Ishikawa (cell line): ENCODE measurements at regions not wholly inside any gene's neighbourhood (a gene's known extent, or its start where the extent isn't known, plus 50 kb on each side); places are given as distances from the start of the nearest gene placed in this dataset.

Source experiments
- CEBPB ChIP-seq: IDR thresholded peaks from 2 replicates; pipeline ENCODE4 v1.6.1; 2012
- CREB1 ChIP-seq: IDR thresholded peaks from 2 replicates; pipeline ENCODE4 v1.6.1; 2012; ENCODE audit warnings: low read depth
- EGR1 ChIP-seq: IDR thresholded peaks from 2 replicates; pipeline ENCODE4 v1.6.1; 2012
- EP300 ChIP-seq: IDR thresholded peaks from 2 replicates; pipeline ENCODE4 v1.6.1; 2012; ENCODE audit warnings: borderline replicate concordance
- FOXM1 ChIP-seq: IDR thresholded peaks from 2 replicates; pipeline ENCODE4 v1.6.1; 2012; ENCODE audit warnings: low read depth, borderline replicate concordance
- NFIC ChIP-seq: IDR thresholded peaks from 2 replicates; pipeline ENCODE4 v1.6.1; 2012
- RAD21 ChIP-seq: IDR thresholded peaks from 2 replicates; pipeline ENCODE4 v1.6.1; 2012; ENCODE audit warnings: low read depth
- TAF1 ChIP-seq: IDR thresholded peaks from 2 replicates; pipeline ENCODE4 v1.6.1; 2012; ENCODE audit warnings: low read depth, mild to moderate bottlenecking
- TCF12 ChIP-seq: IDR thresholded peaks from 2 replicates; pipeline ENCODE4 v1.6.1; 2012; ENCODE audit warnings: low read depth
- TEAD4 ChIP-seq: IDR thresholded peaks from 2 replicates; pipeline ENCODE4 v1.6.1; 2012
- YY1 ChIP-seq: IDR thresholded peaks from 2 replicates; pipeline ENCODE4 v1.6.1; 2012; ENCODE audit warnings: low read depth
- ZBTB7A ChIP-seq: IDR thresholded peaks from 2 replicates; pipeline ENCODE4 v1.6.1; 2012; ENCODE audit warnings: low read depth
- TF ChIP-seq, protein P1 (sequence below): IDR thresholded peaks from 2 replicates; pipeline ENCODE4 v1.6.1; 2012
- TF ChIP-seq, protein P2 (sequence below): IDR thresholded peaks from 2 replicates; pipeline ENCODE4 v1.6.1; 2012
- TF ChIP-seq, protein P3 (sequence below): IDR thresholded peaks from 2 replicates; pipeline ENCODE4 v1.6.1; 2012; ENCODE audit warnings: low read depth, mild to moderate bottlenecking

DNA sequence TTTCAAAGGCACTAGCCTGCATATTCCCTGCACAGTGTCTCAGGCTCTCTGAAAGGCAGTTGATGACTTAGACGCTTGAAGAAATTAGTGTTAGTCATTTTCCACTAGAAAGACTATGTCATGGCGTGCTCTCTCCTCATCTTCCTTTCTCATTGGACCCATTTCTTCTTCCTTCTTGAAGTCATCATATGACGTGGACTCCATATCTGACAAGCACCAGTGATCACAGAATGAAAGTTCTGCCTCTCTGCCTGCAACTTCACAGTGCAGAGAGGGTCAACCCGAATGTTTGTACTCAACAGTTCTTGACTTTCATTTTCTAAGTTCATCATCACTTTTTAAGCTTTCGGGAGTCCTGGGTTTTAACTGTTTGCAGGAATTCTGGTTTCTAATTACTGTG, 63.7 kb upstream of the CYRIA start:
- TF ChIP-seq TAF1 (no peak), EGR1 (no peak), CEBPB (no peak), TEAD4 (no peak), ZBTB7A (no peak), EP300 (no peak), NFIC (no peak), TCF12 (no peak), FOXM1 (no peak), CREB1 (no peak), YY1 (no peak), RAD21 (no peak)
- TF ChIP-seq, protein P1, sequence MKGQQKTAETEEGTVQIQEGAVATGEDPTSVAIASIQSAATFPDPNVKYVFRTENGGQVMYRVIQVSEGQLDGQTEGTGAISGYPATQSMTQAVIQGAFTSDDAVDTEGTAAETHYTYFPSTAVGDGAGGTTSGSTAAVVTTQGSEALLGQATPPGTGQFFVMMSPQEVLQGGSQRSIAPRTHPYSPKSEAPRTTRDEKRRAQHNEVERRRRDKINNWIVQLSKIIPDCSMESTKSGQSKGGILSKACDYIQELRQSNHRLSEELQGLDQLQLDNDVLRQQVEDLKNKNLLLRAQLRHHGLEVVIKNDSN, result no peak
- TF ChIP-seq, protein P2, sequence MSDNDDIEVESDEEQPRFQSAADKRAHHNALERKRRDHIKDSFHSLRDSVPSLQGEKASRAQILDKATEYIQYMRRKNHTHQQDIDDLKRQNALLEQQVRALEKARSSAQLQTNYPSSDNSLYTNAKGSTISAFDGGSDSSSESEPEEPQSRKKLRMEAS, result no peak
- TF ChIP-seq, protein P3, sequence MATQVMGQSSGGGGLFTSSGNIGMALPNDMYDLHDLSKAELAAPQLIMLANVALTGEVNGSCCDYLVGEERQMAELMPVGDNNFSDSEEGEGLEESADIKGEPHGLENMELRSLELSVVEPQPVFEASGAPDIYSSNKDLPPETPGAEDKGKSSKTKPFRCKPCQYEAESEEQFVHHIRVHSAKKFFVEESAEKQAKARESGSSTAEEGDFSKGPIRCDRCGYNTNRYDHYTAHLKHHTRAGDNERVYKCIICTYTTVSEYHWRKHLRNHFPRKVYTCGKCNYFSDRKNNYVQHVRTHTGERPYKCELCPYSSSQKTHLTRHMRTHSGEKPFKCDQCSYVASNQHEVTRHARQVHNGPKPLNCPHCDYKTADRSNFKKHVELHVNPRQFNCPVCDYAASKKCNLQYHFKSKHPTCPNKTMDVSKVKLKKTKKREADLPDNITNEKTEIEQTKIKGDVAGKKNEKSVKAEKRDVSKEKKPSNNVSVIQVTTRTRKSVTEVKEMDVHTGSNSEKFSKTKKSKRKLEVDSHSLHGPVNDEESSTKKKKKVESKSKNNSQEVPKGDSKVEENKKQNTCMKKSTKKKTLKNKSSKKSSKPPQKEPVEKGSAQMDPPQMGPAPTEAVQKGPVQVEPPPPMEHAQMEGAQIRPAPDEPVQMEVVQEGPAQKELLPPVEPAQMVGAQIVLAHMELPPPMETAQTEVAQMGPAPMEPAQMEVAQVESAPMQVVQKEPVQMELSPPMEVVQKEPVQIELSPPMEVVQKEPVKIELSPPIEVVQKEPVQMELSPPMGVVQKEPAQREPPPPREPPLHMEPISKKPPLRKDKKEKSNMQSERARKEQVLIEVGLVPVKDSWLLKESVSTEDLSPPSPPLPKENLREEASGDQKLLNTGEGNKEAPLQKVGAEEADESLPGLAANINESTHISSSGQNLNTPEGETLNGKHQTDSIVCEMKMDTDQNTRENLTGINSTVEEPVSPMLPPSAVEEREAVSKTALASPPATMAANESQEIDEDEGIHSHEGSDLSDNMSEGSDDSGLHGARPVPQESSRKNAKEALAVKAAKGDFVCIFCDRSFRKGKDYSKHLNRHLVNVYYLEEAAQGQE, result no peak

DNA sequence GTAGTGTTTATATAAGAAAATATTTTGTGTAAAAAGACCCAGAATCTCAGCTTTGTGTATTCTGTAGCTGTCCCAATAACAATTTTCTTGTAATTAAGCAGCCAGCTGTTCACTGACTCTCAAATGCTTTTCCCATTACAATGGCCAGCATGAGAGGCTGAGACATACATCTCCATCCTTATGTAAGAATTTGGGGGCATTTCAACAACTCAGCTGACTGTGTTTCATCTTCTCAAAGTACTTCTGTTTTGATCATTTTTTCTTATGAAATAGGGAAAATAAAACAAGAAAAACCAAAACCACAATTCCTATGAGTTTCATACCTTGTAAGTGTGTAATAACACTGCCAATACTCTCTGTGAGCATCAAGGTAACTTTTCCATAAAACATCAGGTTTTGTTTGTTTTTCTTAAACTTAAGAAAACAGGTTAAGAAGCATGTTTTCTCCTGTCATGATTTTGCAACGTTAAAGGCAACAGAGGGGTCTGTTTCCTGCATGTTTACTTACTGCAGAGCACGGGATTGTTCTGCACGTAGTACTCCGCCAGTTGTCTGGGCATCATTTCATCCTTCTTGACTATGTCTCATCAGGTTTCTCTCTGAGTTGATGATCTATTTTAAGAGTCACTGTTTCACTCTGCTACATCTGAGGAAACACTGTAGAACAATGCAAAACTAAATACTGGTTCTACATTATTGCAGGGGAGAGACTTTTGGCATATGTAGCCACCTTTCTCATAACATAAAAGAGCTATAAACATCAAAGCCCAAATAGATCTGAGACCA, 62.9 kb upstream of the CYRIA start:
- no peak for TF ChIP-seq YY1

DNA sequence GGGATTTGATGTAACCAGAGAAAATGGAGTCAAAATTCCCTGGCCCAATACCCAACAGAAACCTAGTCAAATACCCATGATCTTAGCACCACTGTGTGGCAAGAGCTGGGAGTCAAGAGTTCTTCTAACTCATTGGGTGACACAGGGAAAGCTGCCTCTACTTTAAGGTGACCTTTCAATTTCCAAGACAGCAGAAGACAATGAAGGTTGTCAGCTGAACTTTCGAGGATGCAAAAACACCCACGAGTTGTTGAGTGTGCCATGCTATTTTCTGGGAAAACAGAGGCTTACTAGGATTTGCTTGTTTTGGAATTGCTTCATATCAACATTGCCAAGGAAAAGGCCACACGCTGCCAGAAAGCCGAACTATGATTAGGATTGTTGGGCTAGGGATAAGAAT, 61.6 kb upstream of the CYRIA start:
- TF ChIP-seq YY1 (no peak), EP300 (no peak), ZBTB7A (no peak), CREB1 (no peak), TEAD4 (no peak), RAD21 (no peak), TAF1 (no peak), CEBPB (no peak), EGR1 (no peak), FOXM1 (no peak), NFIC (no peak), TCF12 (no peak)
- TF ChIP-seq, protein P1, result no peak
- TF ChIP-seq, protein P2, result no peak
- TF ChIP-seq, protein P3, result no peak

DNA sequence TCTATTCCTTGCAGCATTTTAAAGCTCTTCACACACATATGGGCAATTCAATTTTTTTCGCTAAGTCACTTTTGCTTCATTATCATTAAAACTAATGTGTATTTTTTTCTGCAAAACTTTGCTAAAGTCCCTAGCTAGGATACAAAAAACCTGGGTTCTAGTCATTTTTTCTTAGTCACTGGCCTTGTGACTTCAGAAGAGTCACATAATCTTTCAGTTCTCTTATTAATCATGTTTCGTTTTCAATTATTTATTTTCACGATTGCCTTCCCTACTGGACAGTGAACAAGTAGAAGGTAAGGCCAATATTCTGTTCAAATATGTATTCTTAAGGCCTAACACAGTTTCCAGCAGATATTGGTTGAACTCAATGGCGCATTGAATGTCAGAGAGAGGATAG, 60.9 kb upstream of the CYRIA start:
- TF ChIP-seq TAF1, result no peak
- TF ChIP-seq TCF12, result no peak
- TF ChIP-seq NFIC, result no peak
- no peak for TF ChIP-seq EGR1
- no peak for TF ChIP-seq CEBPB
- no peak for TF ChIP-seq RAD21
- no peak for TF ChIP-seq TEAD4
- TF ChIP-seq, protein P3, result no peak
- no peak for TF ChIP-seq CREB1
- no peak for TF ChIP-seq ZBTB7A
- TF ChIP-seq, protein P2, result no peak
- no peak for TF ChIP-seq EP300
- TF ChIP-seq, protein P1, result no peak
- TF ChIP-seq FOXM1, result no peak
